Fibroblast of lung (primary cell): ENCODE measurements at regions not wholly inside any gene's neighbourhood (a gene's known extent, or its start where the extent isn't known, plus 50 kb on each side); places are given as distances from the start of the nearest gene placed in this dataset.

Source experiments
- DNase-seq, 2 donors: peaks; one replicate each; pipeline versions ENCODE4 v3.0.0 to v3.0.0-alpha.2; 2010; ENCODE audit warnings: low read depth in 2 of 2
- H2AFZ ChIP-seq: 2 replicates; pipeline ENCODE4 v1.5.1; 2012; ENCODE audit warnings: low read length, control low read depth, inconsistent platforms
- H3K27ac ChIP-seq: 2 replicates; pipeline ENCODE4 v1.5.1; 2011; ENCODE audit warnings: low read length, control low read depth; ENCODE audit not compliant: insufficient read depth
- H3K27me3 ChIP-seq: 2 replicates; pipeline ENCODE4 v1.5.1; 2011; ENCODE audit warnings: mild to moderate bottlenecking, low read length; ENCODE audit not compliant: control insufficient read depth, insufficient read depth
- H3K36me3 ChIP-seq: 2 replicates; pipeline ENCODE4 v1.5.1; 2011; ENCODE audit warnings: low read length; ENCODE audit not compliant: control insufficient read depth, insufficient read depth
- H3K4me1 ChIP-seq: 2 replicates; pipeline ENCODE4 v1.5.1; 2011; ENCODE audit warnings: low read length; ENCODE audit not compliant: control insufficient read depth, insufficient read depth; ENCODE audit errors: extremely low read depth
- H3K4me2 ChIP-seq: 2 replicates; pipeline ENCODE4 v1.5.1; 2011; ENCODE audit warnings: low read length, control low read depth; ENCODE audit not compliant: insufficient read depth; ENCODE audit errors: extremely low read depth
- H3K4me3 ChIP-seq, 4 experiments: fragments of 200-600 bp in 1 of 4; sonication (generic) in 1 of 4; replicated peaks in 1 of 4; 2 replicates each; pipeline ENCODE4 v1.5.1; 2011 to 2016; ENCODE audit warnings: low read length in 4 of 4, low read depth in 3 of 4, mild to moderate bottlenecking in 3 of 4, control low read depth in 2 of 4, inconsistent platforms in 1 of 4, mixed read lengths in 1 of 4; ENCODE audit not compliant: insufficient read depth in 1 of 4; ENCODE audit errors: control extremely low read depth in 1 of 4
- H3K79me2 ChIP-seq: 2 replicates; pipeline ENCODE4 v1.5.1; 2012; ENCODE audit warnings: mild to moderate bottlenecking, low read length, inconsistent platforms; ENCODE audit not compliant: control insufficient read depth, insufficient read depth
- H3K9ac ChIP-seq: 2 replicates; pipeline ENCODE4 v1.5.1; 2011; ENCODE audit warnings: mild to moderate bottlenecking, low read length, control low read depth; ENCODE audit not compliant: insufficient read depth
- H3K9me3 ChIP-seq: 2 replicates; pipeline ENCODE4 v1.5.1; 2012; ENCODE audit warnings: low read depth, low read length; ENCODE audit not compliant: control insufficient read depth, insufficient read depth
- H4K20me1 ChIP-seq: 2 replicates; pipeline ENCODE4 v1.5.1; 2011; ENCODE audit warnings: low read length; ENCODE audit not compliant: control insufficient read depth, insufficient read depth; ENCODE audit errors: extremely low read depth
- EZH2 ChIP-seq: IDR thresholded peaks from 2 replicates; pipeline ENCODE4 v1.5.1; 2012; ENCODE audit warnings: low read length, control low read depth, mild to moderate bottlenecking; ENCODE audit errors: missing control alignments
- TF ChIP-seq, protein P1 (sequence below), 2 donors: IDR thresholded peaks in 1 of 2; conservative IDR thresholded peaks in 1 of 2; 1 replicate in 1 of 2; 2 replicates in 1 of 2; pipeline ENCODE4 v1.5.1; 2011 to 2012; ENCODE audit warnings: low read length in 2 of 2, control low read depth in 1 of 2, inconsistent platforms in 1 of 2, low read depth in 1 of 2, mild to moderate bottlenecking in 1 of 2

DNA sequence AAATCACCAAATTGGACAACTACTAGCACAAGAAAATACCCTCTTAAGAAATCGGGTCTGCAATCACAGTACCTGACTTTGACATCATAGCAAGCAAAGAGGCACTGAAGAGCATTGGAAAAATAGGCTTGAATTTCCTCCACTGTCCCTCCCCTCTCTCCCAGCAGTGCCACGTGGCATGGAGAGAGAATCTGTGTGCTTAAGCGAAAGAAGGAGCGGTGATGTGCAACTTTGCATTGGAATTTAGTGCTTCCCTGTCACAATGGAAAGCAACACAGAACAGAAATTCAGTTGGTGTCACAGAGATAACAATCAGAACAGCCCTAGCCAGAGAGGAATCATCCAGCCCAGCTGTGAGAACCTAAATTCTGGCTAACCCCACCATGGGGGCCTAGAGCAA lies 207.5 kb upstream of the SLITRK3 start:
- Histone ChIP-seq H3K27ac (no peak overlapping the region), H3K4me1 (no peaks in the 10 kb centered on the region), H3K4me3 (no peak overlapping the region), H3K27me3 (no peaks in the 10 kb centered on the region), H4K20me1 (no peaks in the 10 kb centered on the region), H3K79me2 (no peaks in the 10 kb centered on the region), H3K9ac (no peak overlapping the region), H2AFZ (no peak overlapping the region), H3K36me3 (no peaks in the 10 kb centered on the region), H3K9me3 (no peaks in the 10 kb centered on the region), H3K4me2 (no peak overlapping the region)
- DNase-seq: no peak
- TF ChIP-seq EZH2: no peak
- TF ChIP-seq, protein P1, sequence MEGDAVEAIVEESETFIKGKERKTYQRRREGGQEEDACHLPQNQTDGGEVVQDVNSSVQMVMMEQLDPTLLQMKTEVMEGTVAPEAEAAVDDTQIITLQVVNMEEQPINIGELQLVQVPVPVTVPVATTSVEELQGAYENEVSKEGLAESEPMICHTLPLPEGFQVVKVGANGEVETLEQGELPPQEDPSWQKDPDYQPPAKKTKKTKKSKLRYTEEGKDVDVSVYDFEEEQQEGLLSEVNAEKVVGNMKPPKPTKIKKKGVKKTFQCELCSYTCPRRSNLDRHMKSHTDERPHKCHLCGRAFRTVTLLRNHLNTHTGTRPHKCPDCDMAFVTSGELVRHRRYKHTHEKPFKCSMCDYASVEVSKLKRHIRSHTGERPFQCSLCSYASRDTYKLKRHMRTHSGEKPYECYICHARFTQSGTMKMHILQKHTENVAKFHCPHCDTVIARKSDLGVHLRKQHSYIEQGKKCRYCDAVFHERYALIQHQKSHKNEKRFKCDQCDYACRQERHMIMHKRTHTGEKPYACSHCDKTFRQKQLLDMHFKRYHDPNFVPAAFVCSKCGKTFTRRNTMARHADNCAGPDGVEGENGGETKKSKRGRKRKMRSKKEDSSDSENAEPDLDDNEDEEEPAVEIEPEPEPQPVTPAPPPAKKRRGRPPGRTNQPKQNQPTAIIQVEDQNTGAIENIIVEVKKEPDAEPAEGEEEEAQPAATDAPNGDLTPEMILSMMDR (conservative IDR thresholded peaks at IDR 0.05 in 1 of 2, IDR thresholded peaks at IDR 0.05 in 1 of 2; ENCODE audit: low read depth in 1 of 2, low read length in 2 of 2): no peak

DNA sequence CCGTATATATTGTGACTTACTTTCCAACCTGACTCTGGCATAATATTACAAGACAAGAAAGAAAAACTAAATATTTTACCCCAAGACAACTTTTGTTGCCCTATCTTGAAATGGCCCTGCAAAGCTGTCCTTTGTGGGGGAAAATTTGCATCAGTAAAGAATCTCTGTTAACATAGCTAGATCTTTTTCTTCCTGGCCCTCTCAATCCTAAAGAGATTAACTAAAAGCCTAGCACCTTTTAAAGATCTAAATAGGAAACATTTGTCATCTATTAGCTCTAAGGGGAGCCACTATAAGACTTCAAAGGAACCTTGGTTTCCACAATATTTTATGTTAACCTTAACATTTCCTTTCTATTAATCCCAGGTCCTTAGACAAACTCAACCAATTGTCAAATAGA lies 199.0 kb upstream of the SLITRK3 start:
- Histone ChIP-seq H3K4me1 (no peaks in the 10 kb centered on the region), H4K20me1 (no peaks in the 10 kb centered on the region), H3K27me3 (no peaks in the 10 kb centered on the region), H3K27ac (no peak overlapping the region), H2AFZ (no peak overlapping the region), H3K79me2 (no peaks in the 10 kb centered on the region), H3K9ac (no peak overlapping the region), H3K36me3 (no peaks in the 10 kb centered on the region), H3K4me2 (no peak overlapping the region), H3K4me3 (no peak overlapping the region), H3K9me3 (no peaks in the 10 kb centered on the region)
- no peak for TF ChIP-seq EZH2
- TF ChIP-seq, protein P1 (conservative IDR thresholded peaks at IDR 0.05 in 1 of 2, IDR thresholded peaks at IDR 0.05 in 1 of 2; ENCODE audit: low read depth in 1 of 2, low read length in 2 of 2): no peak
- DNase-seq: no peak

DNA sequence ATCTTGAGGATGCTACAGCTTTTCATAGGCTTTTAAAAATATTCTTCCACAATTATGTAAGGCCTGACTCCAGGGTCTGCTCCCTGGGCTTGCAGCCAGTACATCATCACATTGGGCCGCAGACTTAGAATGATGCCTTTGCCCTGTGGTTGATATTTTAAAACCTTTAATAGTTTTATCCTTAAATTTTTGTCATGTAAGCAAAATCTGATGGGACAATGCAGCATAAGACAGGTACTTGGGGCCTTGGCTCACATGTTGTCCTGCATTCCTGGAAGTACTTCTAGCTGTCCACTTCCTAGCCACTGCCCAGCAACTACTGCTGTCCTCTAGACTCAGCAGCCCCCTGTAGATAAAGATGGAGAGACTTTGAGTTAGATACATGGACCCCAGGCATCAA lies 197.3 kb upstream of the SLITRK3 start:
- Histone ChIP-seq H3K4me3 (no peak overlapping the region), H2AFZ (no peak overlapping the region), H3K36me3 (no peaks in the 10 kb centered on the region), H4K20me1 (no peaks in the 10 kb centered on the region), H3K27me3 (no peaks in the 10 kb centered on the region), H3K9me3 (no peaks in the 10 kb centered on the region), H3K27ac (no peak overlapping the region), H3K4me1 (no peaks in the 10 kb centered on the region), H3K4me2 (no peak overlapping the region), H3K79me2 (no peaks in the 10 kb centered on the region), H3K9ac (no peak overlapping the region)
- DNase-seq: no peak
- TF ChIP-seq, protein P1 (conservative IDR thresholded peaks at IDR 0.05 in 1 of 2, IDR thresholded peaks at IDR 0.05 in 1 of 2; ENCODE audit: low read depth in 1 of 2, low read length in 2 of 2): no peak
- no peak for TF ChIP-seq EZH2
